Lower leg skin (tissue), 3 donors: ENCODE measurements at regions not wholly inside any gene's neighbourhood (a gene's known extent, or its start where the extent isn't known, plus 50 kb on each side); places are given as distances from the start of the nearest gene placed in this dataset.

Source experiments
- CTCF ChIP-seq, 3 donors: fragments of 450-650 bp; IDR thresholded peaks; one replicate each; pipeline ENCODE4 v1.5.1; 2016; ENCODE audit warnings: antibody characterized with exemption in 3 of 3, mild to moderate bottlenecking in 3 of 3, moderate library complexity in 2 of 3
- POLR2A ChIP-seq, 2 donors: fragments of 450-650 bp; IDR thresholded peaks; one replicate each; pipeline ENCODE4 v1.6.1; 2016 to 2017; ENCODE audit warnings: antibody characterized with exemption in 2 of 2, mild to moderate bottlenecking in 1 of 2, moderate library complexity in 1 of 2

- TF ChIP-seq CTCF (IDR thresholded peaks at IDR 0.05) = no peak
- TF ChIP-seq POLR2A (IDR thresholded peaks at IDR 0.05) = no peak
Measured at GRCh38 chr20:39538317-39538716, 576.2 kb downstream of the DHX35 start.
